Glutamatergic neuron (in vitro differentiated cells): ENCODE measurements at regions not wholly inside any gene's neighbourhood (a gene's known extent, or its start where the extent isn't known, plus 50 kb on each side); places are given as distances from the start of the nearest gene placed in this dataset.

Source experiments
- DNase-seq: peaks from one replicate; pipeline ENCODE4 v3.0.0; 2022
- H3K27ac Mint-ChIP-seq: one replicate; pipeline ENCODE4 v1.8.0; 2020; ENCODE audit warnings: mild to moderate bottlenecking, mixed read lengths, inconsistent platforms; ENCODE audit not compliant: unreplicated experiment
- H3K27me3 Mint-ChIP-seq: one replicate; pipeline ENCODE4 v1.8.0; 2020; ENCODE audit warnings: mild to moderate bottlenecking, moderate library complexity, mixed read lengths, inconsistent platforms; ENCODE audit not compliant: unreplicated experiment
- H3K36me3 Mint-ChIP-seq: one replicate; pipeline ENCODE4 v1.8.0; 2020; ENCODE audit warnings: mild to moderate bottlenecking, mixed read lengths, inconsistent platforms; ENCODE audit not compliant: unreplicated experiment
- H3K4me1 Mint-ChIP-seq: one replicate; pipeline ENCODE4 v1.8.0; 2020; ENCODE audit warnings: mild to moderate bottlenecking, low read depth, mixed read lengths, inconsistent platforms; ENCODE audit not compliant: unreplicated experiment
- H3K4me3 Mint-ChIP-seq: one replicate; pipeline ENCODE4 v1.8.0; 2020; ENCODE audit warnings: mild to moderate bottlenecking, mixed read lengths, inconsistent platforms; ENCODE audit not compliant: unreplicated experiment
- H3K9me3 Mint-ChIP-seq: one replicate; pipeline ENCODE4 v1.8.0; 2020; ENCODE audit warnings: mild to moderate bottlenecking, moderate library complexity, mixed read lengths, inconsistent platforms; ENCODE audit not compliant: unreplicated experiment
- CTCF ChIP-seq: fragments of 200-600 bp; sonication (generic); IDR thresholded peaks from one replicate; pipeline ENCODE4 v1.5.0; 2021; ENCODE audit not compliant: partially characterized antibody, unreplicated experiment

DNA sequence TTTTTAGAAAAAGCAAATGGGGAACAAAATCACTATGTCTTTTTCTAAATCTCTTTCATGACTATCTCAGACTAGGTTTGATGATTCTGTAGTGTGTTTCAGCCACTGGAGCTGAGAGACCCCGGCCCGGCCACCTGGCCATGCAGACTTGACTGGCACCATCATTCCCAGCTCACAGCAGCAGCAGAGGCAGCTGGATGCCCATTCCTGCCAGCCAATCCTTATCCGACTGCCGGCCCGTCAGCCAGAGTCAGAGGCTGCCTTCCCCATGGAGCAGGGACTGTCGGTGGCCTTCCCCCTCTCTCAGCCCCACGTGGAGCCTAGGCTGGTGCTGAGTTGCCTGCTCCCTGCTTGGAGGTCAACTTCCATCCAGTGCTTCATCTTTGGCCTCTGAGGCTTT is 56.0 kb upstream of the WSB1 start:
- H3K4me3 Mint-ChIP-seq, result no peak overlapping the region
- no peak for TF ChIP-seq CTCF
- peaks cover 2% of the 10 kb centered on the region for H3K9me3 Mint-ChIP-seq
- H3K36me3 Mint-ChIP-seq, result no peaks in the 10 kb centered on the region
- no peak for DNase-seq
- no peak overlapping the region for H3K27ac Mint-ChIP-seq
- no peaks in the 10 kb centered on the region for H3K4me1 Mint-ChIP-seq
- peaks cover 4% of the 10 kb centered on the region for H3K27me3 Mint-ChIP-seq

DNA sequence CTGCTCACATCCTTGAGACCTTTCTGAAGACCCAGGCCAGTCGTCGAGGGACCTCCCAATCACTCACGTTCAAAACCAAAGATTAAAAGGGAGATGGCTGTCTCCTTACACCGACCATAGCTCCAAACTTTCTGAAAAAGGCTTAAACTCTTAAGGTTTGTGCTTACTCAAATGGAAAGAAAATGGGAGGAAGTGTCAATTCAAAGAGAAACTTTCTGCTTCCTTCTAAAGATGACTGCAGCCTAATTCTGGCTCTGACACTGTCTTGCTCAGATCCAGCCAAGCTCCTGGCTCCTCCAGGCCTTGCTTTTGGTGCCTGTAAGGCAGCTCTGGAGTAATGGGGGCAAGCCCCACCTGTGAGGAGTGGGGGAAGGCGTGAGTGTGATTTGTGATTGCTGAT is 54.9 kb upstream of the WSB1 start:
- Mint-ChIP-seq H3K9me3 (peaks cover 2% of the 10 kb centered on the region), H3K4me3 (no peak overlapping the region), H3K27ac (no peak overlapping the region), H3K36me3 (no peaks in the 10 kb centered on the region), H3K4me1 (no peaks in the 10 kb centered on the region), H3K27me3 (peaks cover 4% of the 10 kb centered on the region)
- no peak for DNase-seq
- no peak for TF ChIP-seq CTCF

DNA sequence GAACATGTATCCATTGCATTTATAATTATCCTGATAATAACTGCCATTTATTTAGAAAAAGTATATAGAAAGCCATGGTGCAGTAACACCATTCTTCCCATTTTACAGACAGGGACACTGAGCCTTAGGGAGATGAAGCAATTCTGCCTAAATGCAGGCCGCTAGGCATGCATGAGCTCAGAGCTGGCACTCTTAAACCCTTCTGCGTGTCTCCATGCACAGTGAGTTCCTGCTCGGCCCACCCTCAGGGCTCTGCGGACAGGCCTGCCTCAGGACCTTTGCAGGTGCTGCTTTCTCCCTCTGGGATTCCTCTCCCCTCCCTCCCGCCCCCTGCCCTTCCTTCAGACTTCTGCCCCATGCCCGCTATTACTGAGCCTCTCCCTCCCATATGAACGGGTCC is 54.3 kb upstream of the WSB1 start:
- H3K4me3 Mint-ChIP-seq, result no peak overlapping the region
- H3K4me1 Mint-ChIP-seq, result peaks cover 1% of the 10 kb centered on the region
- no peak overlapping the region for H3K27ac Mint-ChIP-seq
- no peak for TF ChIP-seq CTCF
- peaks cover 4% of the 10 kb centered on the region for H3K27me3 Mint-ChIP-seq
- DNase-seq, result no peak
- H3K9me3 Mint-ChIP-seq, result peaks cover 2% of the 10 kb centered on the region
- H3K36me3 Mint-ChIP-seq, result no peaks in the 10 kb centered on the region

- H3K27ac Mint-ChIP-seq, result no peak overlapping the region
- peaks cover 8% of the 10 kb centered on the region for H3K4me1 Mint-ChIP-seq
- peaks cover 7% of the 10 kb centered on the region for H3K27me3 Mint-ChIP-seq
- peaks cover 7% of the 10 kb centered on the region for H3K9me3 Mint-ChIP-seq
- no peaks in the 10 kb centered on the region for H3K36me3 Mint-ChIP-seq
- no peak for TF ChIP-seq CTCF
- no peak for DNase-seq
- no peak overlapping the region for H3K4me3 Mint-ChIP-seq
These were observed 53.7 kb upstream of the WSB1 start for GRCh38 chr17:27240086-27240801.

GRCh38 chr17:27240802-27241155 is 53.1 kb upstream of the WSB1 start:
- no peak for DNase-seq
- peaks cover 10% of the 10 kb centered on the region for H3K9me3 Mint-ChIP-seq
- H3K4me1 Mint-ChIP-seq, result peaks cover 12% of the 10 kb centered on the region
- TF ChIP-seq CTCF, result no peak
- H3K36me3 Mint-ChIP-seq, result no peaks in the 10 kb centered on the region
- H3K4me3 Mint-ChIP-seq, result no peak overlapping the region
- H3K27me3 Mint-ChIP-seq, result peaks cover 8% of the 10 kb centered on the region
- no peak overlapping the region for H3K27ac Mint-ChIP-seq
